Tibial artery (tissue), 4 donors: ENCODE measurements at regions not wholly inside any gene's neighbourhood (a gene's known extent, or its start where the extent isn't known, plus 50 kb on each side); places are given as distances from the start of the nearest gene placed in this dataset.

Source experiments
- DNase-seq, 2 donors: peaks; one replicate each; pipeline ENCODE4 v3.0.0-alpha.2; 2019
- H3K27ac ChIP-seq, 2 donors: fragments of 200-600 bp; sonication (generic) in 1 of 2; 1 replicate in 1 of 2; 2 replicates in 1 of 2; pipeline ENCODE4 v1.5.1; 2018 to 2019; ENCODE audit warnings: mild to moderate bottlenecking in 1 of 2
- H3K27me3 ChIP-seq, 2 donors: fragments of 200-600 bp; sonication (generic) in 1 of 2; one replicate each; pipeline versions ENCODE4 v1.5.1 to v1.6.0; 2016 to 2019
- H3K36me3 ChIP-seq, 3 donors: fragments of 200-600 bp; sonication (generic) in 2 of 3; one replicate each; pipeline ENCODE4 v1.5.1; 2016 to 2019; ENCODE audit warnings: mild to moderate bottlenecking in 2 of 3
- H3K4me1 ChIP-seq, 4 donors: fragments of 200-600 bp; sonication (generic) in 2 of 4; 1 replicate in 3 of 4; 2 replicates in 1 of 4; pipeline ENCODE4 v1.5.1; 2016 to 2019
- H3K4me3 ChIP-seq, 2 donors: fragments of 200-600 bp; sonication (generic) in 1 of 2; 1 replicate in 1 of 2; 2 replicates in 1 of 2; pipeline ENCODE4 v1.5.1; 2018 to 2019; ENCODE audit warnings: mild to moderate bottlenecking in 2 of 2
- H3K9me3 ChIP-seq, 3 donors: fragments of 200-600 bp; sonication (generic) in 1 of 3; one replicate each; pipeline ENCODE4 v1.5.1; 2016 to 2019
- CTCF ChIP-seq, 2 experiments: fragments of 200-600 bp in 1 of 2; fragments of 450-650 bp in 1 of 2; IDR thresholded peaks; one replicate each; pipeline ENCODE4 v1.5.1; 2017 to 2019; ENCODE audit warnings: antibody characterized with exemption in 2 of 2, mild to moderate bottlenecking in 1 of 2, moderate library complexity in 1 of 2
- intact Hi-C: fragments of 100-400 bp; cut with DNase I; formaldehyde crosslinking; loops from one replicate; pipeline ENCODE4 v1.15.0; 2023; ENCODE audit warnings: low total_unique reads

DNA sequence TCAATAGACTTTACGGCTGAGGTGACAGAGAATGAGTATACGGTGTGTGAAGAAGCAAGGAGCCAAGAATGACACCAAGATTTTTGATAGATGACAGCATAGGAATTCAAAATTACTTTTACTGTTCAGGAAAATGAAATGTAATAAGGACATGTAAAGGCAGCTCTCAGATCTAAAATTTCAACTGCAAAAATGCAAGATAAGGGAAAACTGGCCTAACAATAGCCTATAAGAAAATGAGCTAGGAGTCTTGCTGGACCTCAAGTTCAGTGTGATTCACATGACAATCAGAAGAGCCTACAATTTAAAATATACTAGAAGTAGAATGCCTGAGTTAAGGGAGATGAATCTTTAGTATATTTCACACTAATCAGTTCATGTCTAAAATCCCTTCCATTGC lies 102.0 kb downstream of the RPS29 start:
- TF ChIP-seq CTCF (IDR thresholded peaks at IDR 0.05) = no peak
- DNase-seq = no peak
- intact Hi-C loops = no loop called here
- Histone ChIP-seq H3K9me3 (peaks cover 0 to 9% (median 0%) of the 10 kb centered on the region in 3 donors), H3K4me1 (no peaks in the 10 kb centered on the region), H3K36me3 (no peaks in the 10 kb centered on the region), H3K4me3 (no peak overlapping the region), H3K27me3 (peaks cover 0 to 2% of the 10 kb centered on the region in 2 donors), H3K27ac (no peak overlapping the region)

GRCh38 chr14:49483268-49483667 lies 102.9 kb downstream of the RPS29 start:
- Histone ChIP-seq H3K4me1 (no peaks in the 10 kb centered on the region), H3K4me3 (no peak overlapping the region), H3K27me3 (peaks cover 0 to 2% of the 10 kb centered on the region in 2 donors), H3K9me3 (peaks cover 0 to 9% (median 0%) of the 10 kb centered on the region in 3 donors), H3K36me3 (no peaks in the 10 kb centered on the region), H3K27ac (no peak overlapping the region)
- no peak for TF ChIP-seq CTCF (IDR thresholded peaks at IDR 0.05)
- intact Hi-C loops = no loop called here
- DNase-seq = no peak

GRCh38 chr14:49480979-49481498 lies 105.1 kb downstream of the RPS29 start:
- no peaks in the 10 kb centered on the region for H3K27me3 ChIP-seq
- H3K9me3 ChIP-seq = peaks cover 0 to 9% (median 0%) of the 10 kb centered on the region in 3 donors
- TF ChIP-seq CTCF (IDR thresholded peaks at IDR 0.05) = no peak
- H3K36me3 ChIP-seq = no peaks in the 10 kb centered on the region
- DNase-seq = no peak
- no peaks in the 10 kb centered on the region for H3K4me1 ChIP-seq
- no peak overlapping the region for H3K27ac ChIP-seq
- intact Hi-C loops = no loop called here
- no peak overlapping the region for H3K4me3 ChIP-seq

GRCh38 chr14:49480053-49480760 lies 106.0 kb downstream of the RPS29 start:
- no peaks in the 10 kb centered on the region for H3K27me3 ChIP-seq
- peaks cover 0 to 9% (median 0%) of the 10 kb centered on the region in 3 donors for H3K9me3 ChIP-seq
- H3K36me3 ChIP-seq = no peaks in the 10 kb centered on the region
- TF ChIP-seq CTCF (IDR thresholded peaks at IDR 0.05) = no peak
- no peak overlapping the region for H3K27ac ChIP-seq
- H3K4me3 ChIP-seq = no peak overlapping the region
- no peaks in the 10 kb centered on the region for H3K4me1 ChIP-seq
- intact Hi-C loops = no loop called here
- DNase-seq = no peak

DNA sequence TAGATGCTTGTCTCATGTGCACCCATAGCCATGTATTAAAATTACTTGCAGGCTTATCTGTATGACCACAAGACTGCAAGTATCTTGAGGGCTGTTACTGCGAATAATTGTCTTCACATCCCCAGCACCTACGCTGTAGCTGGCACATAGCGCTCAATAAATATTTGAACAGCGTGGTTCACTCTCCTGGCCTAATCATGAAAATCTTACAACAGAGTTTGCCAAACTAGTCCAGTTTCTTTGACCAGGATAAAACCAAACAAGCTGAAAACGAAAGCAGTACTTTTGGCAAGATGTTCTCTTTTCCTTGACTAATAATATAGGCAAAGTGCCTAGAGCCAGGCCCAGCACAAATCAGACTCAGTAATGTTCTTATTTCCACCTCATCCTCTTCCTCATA lies 106.7 kb downstream of the RPS29 start:
- Histone ChIP-seq H3K27ac (no peak overlapping the region), H3K36me3 (no peaks in the 10 kb centered on the region), H3K9me3 (peaks cover 0 to 9% (median 0%) of the 10 kb centered on the region in 3 donors), H3K4me3 (no peak overlapping the region), H3K27me3 (no peaks in the 10 kb centered on the region), H3K4me1 (no peaks in the 10 kb centered on the region)
- DNase-seq = no peak
- intact Hi-C loops = no loop called here
- TF ChIP-seq CTCF (IDR thresholded peaks at IDR 0.05) = no peak
